IMR-90 (cell line): ENCODE measurements at regions not wholly inside any gene's neighbourhood (a gene's known extent, or its start where the extent isn't known, plus 50 kb on each side); places are given as distances from the start of the nearest gene placed in this dataset.

Experiments used
- ATAC-seq: fragments of 200-7000 bp; cut with Tn5 transposase; 2 replicates; pipeline ENCODE4 v1.9.1; 2020; ENCODE audit warnings: low read depth, mild to moderate bottlenecking, moderate library complexity
- BruUV-seq: library from RNA; stranded (reverse); fragments of 400-500 nt; replicated peaks from 2 replicates; lab custom pipeline; 2021; lab: Mats Ljungman, UMichigan
- CTCF ChIA-PET: fragments of 300-600 bp; formaldehyde crosslinking; extraction: SDS; loops from one replicate; lab custom pipeline; 2021; ENCODE audit warnings: antibody characterized with exemption; lab: Yijun Ruan, JAX
- POLR2A ChIA-PET: fragments of 300-600 bp; sonication (Branson Sonifier 250); formaldehyde crosslinking; loops from one replicate; lab custom pipeline; 2022; ENCODE audit warnings: antibody characterized with exemption; ENCODE audit not compliant: unreplicated experiment; lab: Charles Lee
- DNase-seq: peaks from one replicate; pipeline ENCODE4 v3.0.0; 2013
- H2AFZ ChIP-seq: replicated peaks from 2 replicates; pipeline ENCODE3; 2013; ENCODE audit warnings: low read length, mild to moderate bottlenecking; ENCODE audit not compliant: poor library complexity
- H2AK5ac ChIP-seq: 2 replicates; pipeline ENCODE4 v1.6.1; 2013; ENCODE audit warnings: low read depth, low read length, inconsistent platforms
- H2AK9ac ChIP-seq: replicated peaks from 2 replicates; pipeline ENCODE3; 2013; ENCODE audit warnings: mild to moderate bottlenecking, low read depth, low read length, moderate library complexity; ENCODE audit not compliant: poor library complexity
- H2BK120ac ChIP-seq: 2 replicates; pipeline ENCODE4 v1.6.1; 2013; ENCODE audit warnings: low read depth, low read length, inconsistent platforms
- H2BK15ac ChIP-seq: 3 replicates; pipeline ENCODE4 v1.6.1; 2013; ENCODE audit warnings: low read depth, low read length, inconsistent platforms
- H2BK20ac ChIP-seq: 2 replicates; pipeline ENCODE4 v1.6.1; 2013; ENCODE audit warnings: low read depth, mild to moderate bottlenecking, inconsistent platforms, low read length, moderate library complexity
- H2BK5ac ChIP-seq: 2 replicates; pipeline ENCODE4 v1.6.1; 2013; ENCODE audit warnings: mild to moderate bottlenecking, low read depth, low read length, inconsistent platforms; ENCODE audit not compliant: poor library complexity, severe bottlenecking
- H3K14ac ChIP-seq: replicated peaks from 2 replicates; pipeline ENCODE4 v1.6.1; 2013; ENCODE audit warnings: low read depth, low read length, inconsistent platforms
- H3K18ac ChIP-seq: 2 replicates; pipeline ENCODE4 v1.6.1; 2013; ENCODE audit warnings: low read depth, low read length, control low read depth
- H3K23ac ChIP-seq: 2 replicates; pipeline ENCODE4 v1.6.1; 2013; ENCODE audit warnings: low read depth, low read length, inconsistent platforms
- H3K27ac ChIP-seq: 2 replicates; pipeline ENCODE4 v1.5.1; 2013; ENCODE audit warnings: mild to moderate bottlenecking, control low read depth, low read length; ENCODE audit not compliant: insufficient read depth
- H3K27me3 ChIP-seq: 2 replicates; pipeline ENCODE4 v1.6.1; 2013; ENCODE audit warnings: low read length; ENCODE audit not compliant: control insufficient read depth, insufficient read depth
- H3K36me3 ChIP-seq: 2 replicates; pipeline ENCODE4 v1.6.1; 2013; ENCODE audit warnings: low read length, mixed read lengths; ENCODE audit not compliant: control insufficient read depth, insufficient read depth
- H3K4ac ChIP-seq: 2 replicates; pipeline ENCODE4 v1.6.1; 2013; ENCODE audit warnings: low read depth, low read length, inconsistent platforms
- H3K4me1 ChIP-seq: 2 replicates; pipeline ENCODE4 v1.6.1; 2013; ENCODE audit warnings: low read length, mixed read lengths; ENCODE audit not compliant: control insufficient read depth, insufficient read depth
- H3K4me2 ChIP-seq: 2 replicates; pipeline ENCODE4 v1.6.1; 2013; ENCODE audit warnings: low read depth, mild to moderate bottlenecking, control low read depth, low read length, moderate library complexity
- H3K4me3 ChIP-seq: 2 replicates; pipeline ENCODE4 v1.5.1; 2013; ENCODE audit warnings: low read depth, mild to moderate bottlenecking, control low read depth, low read length, moderate library complexity; ENCODE audit not compliant: insufficient read depth
- H3K56ac ChIP-seq: 2 replicates; pipeline ENCODE4 v1.6.1; 2013; ENCODE audit warnings: low read length, inconsistent platforms; ENCODE audit not compliant: insufficient read depth; ENCODE audit errors: extremely low read depth
- H3K79me1 ChIP-seq, 2 experiments: 2 replicates each; pipeline ENCODE4 v1.6.1; 2013; ENCODE audit warnings: low read length in 2 of 2, inconsistent platforms in 1 of 2, low read depth in 1 of 2
- H3K9ac ChIP-seq: 2 replicates; pipeline ENCODE4 v1.6.1; 2013; ENCODE audit warnings: low read depth, low read length, control low read depth
- H3K9me1 ChIP-seq: 2 replicates; pipeline ENCODE4 v1.6.1; 2013; ENCODE audit warnings: low read length, inconsistent platforms; ENCODE audit not compliant: insufficient read depth
- H3K9me3 ChIP-seq: 2 replicates; pipeline ENCODE4 v1.6.1; 2013; ENCODE audit warnings: low read length; ENCODE audit not compliant: control insufficient read depth, insufficient read depth
- H4K20me1 ChIP-seq: 2 replicates; pipeline ENCODE4 v1.6.1; 2013; ENCODE audit warnings: low read length, inconsistent platforms; ENCODE audit not compliant: insufficient read depth
- H4K5ac ChIP-seq: 2 replicates; pipeline ENCODE4 v1.6.1; 2013; ENCODE audit warnings: mild to moderate bottlenecking, low read depth, low read length, control low read depth
- H4K8ac ChIP-seq, 2 experiments: 2 replicates each; pipeline ENCODE4 v1.6.1; 2013; ENCODE audit warnings: low read depth in 2 of 2, low read length in 2 of 2, control low read depth in 1 of 2, inconsistent platforms in 1 of 2
- H4K91ac ChIP-seq: 2 replicates; pipeline ENCODE4 v1.6.1; 2013; ENCODE audit warnings: low read depth, low read length, inconsistent platforms; ENCODE audit not compliant: insufficient read depth
- BHLHE40 ChIP-seq: fragments of 150-350 bp; IDR thresholded peaks from 2 replicates; pipeline ENCODE4 v1.6.1; 2016; ENCODE audit warnings: mild to moderate bottlenecking, low read depth, low read length
- CTCF ChIP-seq: conservative IDR thresholded peaks from 2 replicates; pipeline ENCODE4 v1.5.1; 2012; ENCODE audit warnings: mild to moderate bottlenecking, low read depth, low read length, improper control_type of control experiment
- ELK1 ChIP-seq: fragments of 150-350 bp; IDR thresholded peaks from 2 replicates; pipeline ENCODE4 v1.6.1; 2016; ENCODE audit warnings: low read depth, mild to moderate bottlenecking, low read length, moderate library complexity, borderline replicate concordance
- FOS ChIP-seq: fragments of 150-350 bp; IDR thresholded peaks from 2 replicates; pipeline ENCODE4 v1.6.1; 2016; ENCODE audit warnings: low read depth, low read length
- MAFK ChIP-seq: IDR thresholded peaks from 2 replicates; pipeline ENCODE4 v1.6.1; 2012; ENCODE audit warnings: low read depth, low read length, improper control_type of control experiment
- MAZ ChIP-seq: IDR thresholded peaks from 2 replicates; pipeline ENCODE4 v1.6.1; 2012; ENCODE audit warnings: low read depth, mild to moderate bottlenecking, low read length, improper control_type of control experiment, moderate library complexity, borderline replicate concordance
- MXI1 ChIP-seq: IDR thresholded peaks from 2 replicates; pipeline ENCODE4 v1.6.1; 2012; ENCODE audit warnings: low read depth, mild to moderate bottlenecking, low read length, moderate library complexity, borderline replicate concordance
- RCOR1 ChIP-seq: IDR thresholded peaks from 2 replicates; pipeline ENCODE4 v1.6.1; 2012; ENCODE audit warnings: mild to moderate bottlenecking, low read length, improper control_type of control experiment; ENCODE audit not compliant: insufficient replicate concordance
- RFX5 ChIP-seq: IDR thresholded peaks from 2 replicates; pipeline ENCODE4 v1.8.0; 2012; ENCODE audit warnings: low read depth, mild to moderate bottlenecking, low read length, moderate library complexity
- SMC3 ChIP-seq: fragments of 150-350 bp; IDR thresholded peaks from 2 replicates; pipeline ENCODE4 v1.6.1; 2016; ENCODE audit warnings: low read depth, mild to moderate bottlenecking, antibody characterized with exemption, low read length, moderate library complexity
- USF2 ChIP-seq: fragments of 150-350 bp; IDR thresholded peaks from 2 replicates; pipeline ENCODE4 v1.6.1; 2017; ENCODE audit warnings: mild to moderate bottlenecking, antibody characterized with exemption, low read length, low read depth
- WGBS, 2 experiments: methylation state at CpG; one replicate each; pipeline versions ENCODE4 v1.1.5 to v1.1.7; 2013; ENCODE audit warnings: missing lambda C conversion rate in 2 of 2; ENCODE audit not compliant: insufficient read length in 1 of 2; ENCODE audit errors: extremely low coverage in 2 of 2; 5-methylcytosine and 5-hydroxymethylcytosine counted together
- dilution Hi-C: fragments of 300-500 bp; cut with HindIII; formaldehyde crosslinking; loops from one replicate; pipeline ENCODE4 v1.14.3; 2018; ENCODE audit warnings: low sequenced_read_pairs; ENCODE audit not compliant: unreplicated experiment
- in situ Hi-C: fragments of 300-500 bp; cut with MboI; formaldehyde crosslinking; loops from 3 replicates; pipeline ENCODE4 v1.14.3; 2019; ENCODE audit warnings: low sequenced_read_pairs, inconsistent platforms, mixed read lengths
- intact Hi-C: fragments of 100-400 bp; cut with micrococcal nuclease; formaldehyde crosslinking; loops from 2 replicates; pipeline ENCODE4 v1.10.0; 2022

- Histone ChIP-seq H2AFZ (no peak overlapping the region), H3K36me3 (no peaks in the 10 kb centered on the region), H3K18ac (no peak overlapping the region), H2BK20ac (no peak overlapping the region), H2AK9ac (no peak overlapping the region), H3K27ac (no peak overlapping the region), H4K20me1 (no peaks in the 10 kb centered on the region), H4K8ac (no peak overlapping the region), H3K27me3 (no peaks in the 10 kb centered on the region), H2BK120ac (no peak overlapping the region), H3K9me1 (no peaks in the 10 kb centered on the region), H3K9ac (no peak overlapping the region), H3K79me1 (no peaks in the 10 kb centered on the region), H4K91ac (no peak overlapping the region), H2BK15ac (no peak overlapping the region), H3K4ac (no peak overlapping the region), H2AK5ac (no peak overlapping the region), H3K4me2 (no peak overlapping the region), H3K14ac (no peak overlapping the region), H3K4me1 (no peaks in the 10 kb centered on the region), H3K4me3 (no peak overlapping the region), H2BK5ac (no peak overlapping the region), H3K23ac (no peak overlapping the region), H3K9me3 (peaks cover 12% of the 10 kb centered on the region), H3K56ac (no peak overlapping the region), H4K5ac (no peak overlapping the region)
- intact Hi-C loops (no loop called here), in situ Hi-C loops (no loop called here), dilution Hi-C loops (no loop called here)
- no TSS peak for BruUV-seq
- DNase-seq, result no peak
- ChIA-PET CTCF (no interaction called here), POLR2A (no interaction called here)
- no CpG with 5 or more reads among the region's 1 CpG for WGBS, 2 experiments
- no peak for TF ChIP-seq FOS
- TF ChIP-seq MXI1, result no peak
- TF ChIP-seq USF2, result no peak
- TF ChIP-seq BHLHE40, result no peak
- TF ChIP-seq SMC3, result no peak
- no peak for TF ChIP-seq RCOR1
- no peak for TF ChIP-seq ELK1
- TF ChIP-seq RFX5, result no peak
- TF ChIP-seq CTCF, result no peak
- no peak for TF ChIP-seq MAFK
- TF ChIP-seq MAZ, result no peak
- ATAC-seq, result no peak
Measured at GRCh38 chr18:1958798-1959197, 612.5 kb downstream of the METTL4 start.
